Muscle of back (tissue), 3 donors: ENCODE measurements at regions not wholly inside any gene's neighbourhood (a gene's known extent, or its start where the extent isn't known, plus 50 kb on each side); places are given as distances from the start of the nearest gene placed in this dataset.

Source experiments
- DNase-seq, 3 donors: peaks; one replicate each; pipeline versions ENCODE4 v3.0.0 to v3.0.0-alpha.2; 2013

GRCh38 chr7:48703466-48703865, 220.9 kb upstream of the CDC14C start:
- DNase-seq, result no peak

GRCh38 chr7:48708122-48708521, 216.2 kb upstream of the CDC14C start:
- peak in 1 of 3 donors; percentile 23 for DNase-seq

GRCh38 chr7:48708635-48709034, 215.7 kb upstream of the CDC14C start:
- DNase-seq, result no peak

GRCh38 chr7:48710995-48711394, 213.4 kb upstream of the CDC14C start:
- no peak for DNase-seq

GRCh38 chr7:48718731-48719378, 205.5 kb upstream of the CDC14C start:
- no peak for DNase-seq

GRCh38 chr7:48728799-48729198, 195.5 kb upstream of the CDC14C start:
- DNase-seq, result no peak

- no peak for DNase-seq
These were observed 189.5 kb upstream of the CDC14C start for GRCh38 chr7:48734695-48735406.

GRCh38 chr7:48741545-48741944, 182.8 kb upstream of the CDC14C start:
- DNase-seq, result peak in 1 of 3 donors; percentile 3

GRCh38 chr7:48742079-48742798, 182.1 kb upstream of the CDC14C start:
- no peak for DNase-seq

GRCh38 chr7:48748081-48748833, 176.1 kb upstream of the CDC14C start:
- DNase-seq, result no peak

GRCh38 chr7:48755061-48755555, 169.2 kb upstream of the CDC14C start:
- no peak for DNase-seq

GRCh38 chr7:48759431-48760080, 164.8 kb upstream of the CDC14C start:
- no peak for DNase-seq

- no peak for DNase-seq
These were observed 163.7 kb upstream of the CDC14C start for GRCh38 chr7:48760528-48761265.

- no peak for DNase-seq
These were observed 143.5 kb upstream of the CDC14C start for GRCh38 chr7:48780862-48781261.

- DNase-seq, result peak in 1 of 3 donors; percentile 17
These were observed 142.6 kb upstream of the CDC14C start for GRCh38 chr7:48781752-48782151.

- DNase-seq, result peak in 2 of 3 donors; percentile 10 to 31
These were observed 141.8 kb upstream of the CDC14C start for GRCh38 chr7:48782511-48782910.

GRCh38 chr7:48786951-48787350, 137.4 kb upstream of the CDC14C start:
- peak in 1 of 3 donors; percentile 2 for DNase-seq

GRCh38 chr7:48803250-48803649, 121.1 kb upstream of the CDC14C start:
- no peak for DNase-seq

GRCh38 chr7:48806731-48807130, 117.6 kb upstream of the CDC14C start:
- DNase-seq, result no peak

- no peak for DNase-seq
These were observed 113.3 kb upstream of the CDC14C start for GRCh38 chr7:48811071-48811470.

- DNase-seq, result no peak
These were observed 110.9 kb upstream of the CDC14C start for GRCh38 chr7:48813472-48813871.
